Activated CD4-positive, alpha-beta T cell treated with anti-CD3 and anti-CD28 coated beads, Interleukin-2, Interleukin-4, amounts not matched to agents 100 ng/mL and 50 ng/mL, durations not matched to agents 16 hours and 8 hours (primary cell): ENCODE measurements at regions not wholly inside any gene's neighbourhood (a gene's known extent, or its start where the extent isn't known, plus 50 kb on each side); places are given as distances from the start of the nearest gene placed in this dataset.

Experiments used
- DNase-seq: peaks from one replicate; pipeline ENCODE4 v3.0.0-alpha.2; 2020; ENCODE audit warnings: low spot score

DNA sequence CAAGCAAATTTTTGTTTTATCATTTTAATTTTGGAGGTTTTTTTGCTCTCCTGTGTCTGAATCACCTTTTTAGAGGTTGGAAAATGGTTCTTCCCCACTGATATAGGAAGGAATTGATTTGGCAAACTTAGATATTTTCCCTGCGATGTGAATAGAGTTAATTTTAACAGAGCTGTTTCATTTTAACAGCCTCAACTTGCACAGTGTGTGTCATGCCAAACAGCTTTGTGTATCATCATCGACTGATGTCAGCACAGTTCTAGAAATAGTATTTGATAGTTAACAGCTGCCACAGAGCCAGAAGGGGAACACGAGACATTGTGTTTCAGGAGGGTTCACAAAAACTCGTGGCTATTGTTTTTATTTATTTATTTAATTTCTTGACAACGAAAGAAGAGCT lies 243.1 kb upstream of the FOXN3 start:
- DNase-seq, result no peak

DNA sequence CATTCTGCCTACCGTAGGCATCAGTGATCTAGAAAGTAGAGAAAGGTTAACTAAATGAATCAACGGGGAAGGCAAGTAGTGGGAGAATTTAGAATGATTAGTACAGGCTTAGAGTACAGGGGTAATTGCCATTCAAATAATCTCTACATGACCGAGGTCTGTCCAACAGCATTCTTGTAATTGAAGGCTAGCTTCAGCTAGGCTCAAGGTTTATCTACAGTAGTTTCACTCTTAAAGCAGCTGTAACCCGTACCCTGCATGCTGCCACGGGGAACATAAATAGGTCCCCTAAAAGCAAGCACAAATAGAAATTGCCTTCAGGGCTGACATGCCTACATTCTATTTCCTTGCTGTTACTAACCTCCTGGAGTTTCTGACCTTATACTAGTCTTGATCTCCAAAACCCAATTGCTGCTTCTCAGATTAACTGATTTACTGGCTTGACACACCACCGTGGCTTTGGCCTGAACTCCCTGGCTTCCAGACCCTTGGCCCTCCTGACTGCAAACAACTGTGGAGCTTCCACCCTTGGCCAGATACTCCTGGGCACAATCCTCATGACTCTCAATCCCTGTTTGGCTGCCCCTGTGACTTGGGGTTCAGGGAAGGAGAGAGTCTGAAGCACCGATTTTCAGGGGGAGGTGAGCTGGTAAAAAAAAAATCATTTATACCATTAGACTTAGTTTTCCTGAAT lies 242.1 kb upstream of the FOXN3 start:
- no peak for DNase-seq

DNA sequence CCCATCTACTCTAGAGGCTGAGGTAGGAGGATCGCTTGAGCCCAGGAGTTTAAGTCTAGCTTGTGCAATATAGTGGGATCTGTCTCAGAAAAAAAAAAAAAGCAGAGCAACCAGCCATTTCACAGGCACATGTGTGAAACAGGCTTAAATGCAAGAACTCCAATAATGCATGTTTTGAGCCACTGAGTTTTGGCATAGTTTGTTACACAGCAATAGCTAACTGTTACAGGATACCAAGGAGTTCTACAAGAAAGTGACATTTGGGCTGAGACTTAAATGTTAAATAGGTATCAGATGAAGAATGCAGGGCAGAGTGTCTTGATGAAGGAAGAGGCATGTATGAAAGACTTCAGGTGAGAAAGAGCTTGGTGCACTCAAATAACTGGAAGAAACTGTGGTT lies 240.0 kb upstream of the FOXN3 start:
- no peak for DNase-seq

DNA sequence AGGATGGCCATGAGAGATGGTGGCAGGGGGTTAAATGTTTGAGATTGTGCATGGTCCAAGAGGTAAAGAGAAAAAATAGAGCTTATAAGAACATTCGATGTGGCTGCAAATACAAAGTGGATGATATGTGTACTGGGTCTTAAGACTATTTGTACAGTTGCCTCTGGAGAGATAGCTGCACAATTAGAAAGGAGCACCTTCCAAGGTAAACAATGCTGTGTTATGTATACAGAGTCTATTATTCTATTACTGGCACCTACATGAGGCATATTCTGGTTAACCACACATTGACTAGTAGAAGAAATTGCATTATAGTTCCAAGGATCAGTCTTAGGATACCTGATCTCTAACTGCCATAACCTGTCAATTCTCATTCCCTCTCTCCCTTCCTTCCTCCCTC lies 238.0 kb upstream of the FOXN3 start:
- DNase-seq, result no peak

DNA sequence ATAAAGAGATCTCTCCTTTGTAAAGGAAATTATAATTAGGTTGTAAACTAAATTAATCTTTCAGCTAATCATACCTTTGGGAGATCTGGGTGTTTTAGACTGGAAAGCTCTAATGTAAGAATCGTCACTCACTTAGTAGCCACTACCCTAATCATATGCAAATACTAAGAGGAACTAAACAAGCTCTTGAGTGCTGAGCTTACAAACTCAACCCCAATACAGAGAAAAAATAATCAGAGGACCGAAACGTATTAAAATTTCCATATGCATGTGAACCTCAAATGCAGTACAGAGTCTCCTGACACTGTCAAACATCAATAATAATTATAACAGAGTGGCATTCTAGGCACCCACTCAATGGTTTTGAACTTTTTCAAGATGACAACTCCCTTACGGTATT lies 235.3 kb upstream of the FOXN3 start:
- DNase-seq, result no peak

DNA sequence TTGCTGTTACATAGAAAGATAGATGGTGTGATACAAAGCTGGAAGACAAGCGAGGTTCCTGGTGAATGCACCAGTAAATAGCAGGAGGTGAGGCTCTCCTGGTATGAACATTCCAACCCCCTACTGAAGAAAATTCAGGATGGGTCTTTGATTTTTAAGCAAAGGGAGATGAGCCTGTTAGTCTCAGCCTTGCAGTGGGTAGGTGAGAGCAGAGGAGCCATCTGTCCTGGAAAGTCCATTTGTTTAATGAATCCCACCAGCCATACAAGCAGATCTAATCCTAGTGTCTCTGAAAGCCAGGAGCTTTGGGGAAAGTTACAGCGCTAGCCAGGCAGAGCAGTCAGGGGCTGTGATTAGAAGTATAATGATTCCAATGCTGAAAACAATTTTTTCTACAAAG lies 234.8 kb upstream of the FOXN3 start:
- no peak for DNase-seq

DNA sequence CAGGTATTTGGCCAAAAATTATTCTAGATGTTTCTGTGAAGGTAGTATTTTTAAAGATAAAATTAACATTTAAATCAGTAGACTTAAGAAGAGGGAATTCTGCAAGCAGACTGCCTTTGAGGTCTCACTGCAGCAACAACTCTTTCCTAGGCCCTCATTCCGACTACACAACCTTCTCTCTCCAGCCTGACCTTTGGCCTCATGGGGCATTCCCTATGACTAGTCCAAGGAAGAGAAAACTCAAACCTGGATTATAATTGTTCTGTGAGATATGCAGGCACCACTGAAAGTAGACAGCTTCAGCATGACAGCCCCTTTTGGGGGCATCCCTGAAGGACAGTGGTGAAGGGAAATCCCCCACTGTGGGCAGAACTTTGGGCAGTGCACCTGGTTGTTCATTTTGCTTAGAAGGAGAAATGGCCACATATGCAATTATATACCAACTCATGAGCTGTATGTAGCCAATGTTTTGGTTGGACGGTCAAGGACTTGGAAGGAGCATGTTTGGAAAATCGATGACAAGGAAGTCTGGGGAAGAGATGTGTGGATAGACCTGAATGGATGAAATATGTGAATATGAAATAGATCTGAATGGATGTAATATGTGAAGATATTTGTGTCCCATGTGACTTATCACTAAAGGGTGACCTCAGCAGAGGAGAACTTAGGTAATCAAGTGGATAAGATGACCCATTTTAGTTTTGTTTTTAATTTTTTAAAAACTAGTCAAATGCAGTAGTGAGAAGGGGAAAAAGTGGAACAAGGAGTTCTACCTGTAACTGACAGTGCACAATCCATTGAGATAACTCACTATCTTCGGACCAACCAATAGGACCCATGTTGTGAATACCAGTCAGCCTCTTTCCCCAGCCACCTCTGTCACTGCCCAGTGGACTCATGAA lies 233.3 kb upstream of the FOXN3 start:
- no peak for DNase-seq

DNA sequence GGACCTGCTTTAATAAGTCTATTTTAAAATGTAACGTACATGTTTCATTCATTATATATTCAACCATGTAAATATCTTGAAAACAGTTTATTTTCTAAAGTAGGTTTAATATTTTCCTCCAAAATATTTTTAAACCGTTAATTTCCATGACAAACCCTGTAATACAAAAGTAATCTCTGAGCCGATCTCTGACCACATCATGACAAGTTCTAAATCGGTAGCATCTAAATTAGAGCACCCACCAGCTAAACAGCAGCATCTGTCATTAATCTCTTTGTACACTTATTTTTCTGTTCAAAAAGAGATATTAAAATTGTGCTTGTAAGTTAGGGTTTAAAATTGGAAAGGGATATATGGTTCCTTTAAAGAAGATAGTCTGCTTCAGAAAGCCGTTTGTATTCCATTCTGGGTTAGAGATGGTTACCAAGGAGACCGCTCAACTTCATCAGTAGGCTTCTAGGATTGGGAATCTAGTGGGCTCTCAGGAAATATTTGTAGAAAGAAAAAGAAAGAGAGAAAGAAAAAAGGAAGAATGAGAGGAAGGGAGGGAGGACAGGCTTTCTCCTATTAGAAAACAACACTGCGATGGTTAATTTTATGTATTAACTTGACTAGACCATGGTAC lies 232.5 kb upstream of the FOXN3 start:
- no peak for DNase-seq

DNA sequence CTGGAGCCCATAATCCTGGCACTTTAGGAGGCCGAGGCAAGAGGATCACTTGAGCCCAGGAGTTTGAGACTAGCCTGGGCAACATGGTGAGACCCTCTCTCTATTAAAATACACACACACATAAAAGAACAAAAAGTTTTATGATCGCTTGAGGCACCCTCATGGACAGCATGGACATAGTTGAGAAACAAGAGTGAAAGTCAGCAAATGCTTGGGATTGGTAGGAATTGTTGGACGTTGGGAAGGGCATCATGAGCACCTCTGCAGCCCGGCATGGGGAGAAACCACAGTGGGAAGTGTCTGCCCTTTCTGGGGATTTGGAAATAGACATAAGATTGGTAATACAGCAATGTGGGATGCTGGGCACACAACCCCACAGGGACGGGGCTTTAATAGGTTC lies 231.9 kb upstream of the FOXN3 start:
- DNase-seq, result no peak

DNA sequence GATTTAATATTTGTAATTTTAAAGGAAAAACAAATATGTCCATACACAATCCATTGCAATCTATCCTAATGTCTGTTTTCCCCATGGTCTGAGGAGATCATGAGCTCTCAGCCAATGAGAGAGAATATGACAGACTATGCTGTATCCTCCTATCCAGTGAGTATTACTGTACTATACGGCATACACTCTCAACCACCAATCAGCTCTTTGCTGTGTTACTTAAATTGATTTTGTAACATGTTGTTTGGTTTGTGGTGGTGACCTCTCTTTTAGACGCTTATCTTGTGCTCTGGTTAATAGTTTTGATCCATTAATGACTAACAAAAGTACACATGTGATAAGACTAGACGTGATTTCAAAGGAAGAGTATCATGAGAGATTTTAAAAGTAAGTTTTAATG lies 231.5 kb upstream of the FOXN3 start:
- no peak for DNase-seq

DNA sequence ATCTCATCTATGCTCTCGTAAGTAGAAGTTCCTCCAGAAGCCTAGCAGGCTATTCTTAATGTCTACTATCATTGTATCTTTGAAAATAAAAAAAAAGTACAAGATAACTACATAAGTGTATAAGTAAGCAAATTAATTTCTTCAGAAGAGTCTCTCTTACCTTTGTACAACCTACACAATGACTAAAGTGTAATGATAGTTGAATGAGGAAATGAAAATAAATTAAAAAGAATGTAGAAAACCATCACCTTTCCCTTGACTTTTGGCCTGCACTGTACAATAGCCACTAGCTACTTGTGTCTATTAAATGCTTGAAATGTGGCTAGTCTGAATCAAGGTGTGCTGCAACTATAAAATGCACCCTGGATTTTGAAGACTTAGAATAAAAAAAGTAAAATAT lies 229.9 kb upstream of the FOXN3 start:
- DNase-seq, result no peak

DNA sequence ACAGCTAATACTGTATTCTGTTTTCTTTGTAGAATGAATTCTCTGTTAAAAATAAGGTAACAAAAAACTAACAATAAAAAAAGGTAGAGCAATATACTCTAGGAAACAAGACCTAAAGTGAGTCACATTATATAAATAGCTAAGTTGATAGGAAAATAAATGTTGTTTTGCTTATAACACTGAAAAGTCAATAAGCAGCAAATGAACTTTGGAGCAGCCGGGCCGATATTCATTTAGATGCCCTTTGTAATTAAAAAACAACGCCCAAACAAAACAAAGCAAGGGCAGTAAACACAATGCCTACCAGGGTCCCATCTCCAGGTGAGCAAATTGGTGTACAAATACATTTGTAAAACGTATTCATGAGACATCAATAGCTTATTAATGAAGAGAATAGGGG lies 227.6 kb upstream of the FOXN3 start:
- no peak for DNase-seq

DNA sequence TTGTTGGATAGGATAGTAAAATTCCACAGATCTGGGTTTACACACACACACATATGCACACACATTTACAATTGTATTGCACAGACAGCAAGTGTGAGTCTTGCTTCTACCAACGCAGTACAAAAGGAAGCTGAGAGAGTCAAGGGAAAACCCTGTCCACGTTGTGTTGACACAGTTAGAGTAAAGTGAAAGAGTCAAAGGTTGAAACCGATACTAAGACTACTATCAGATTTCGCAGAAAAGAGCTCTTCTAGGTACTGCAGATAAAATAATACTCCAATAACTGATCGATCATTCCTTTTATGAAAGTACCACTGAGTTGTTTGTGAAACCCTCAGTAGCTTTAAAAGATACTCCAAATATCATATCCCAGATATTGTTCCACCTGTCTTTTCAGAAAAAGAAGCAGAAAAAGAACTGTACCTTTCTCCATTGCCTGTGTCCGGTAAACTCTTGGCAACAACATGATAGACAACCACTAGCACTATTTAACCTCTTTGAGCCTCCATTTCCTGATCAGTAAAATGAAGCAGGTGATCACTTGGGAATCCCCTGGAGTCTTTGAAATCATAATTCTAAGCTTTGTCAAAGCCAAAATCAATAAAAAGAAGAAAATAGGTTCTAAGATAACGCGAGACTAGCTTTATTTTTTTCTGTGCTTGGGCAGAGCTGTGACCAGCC lies 224.6 kb upstream of the FOXN3 start:
- peak; percentile 83 for DNase-seq

DNA sequence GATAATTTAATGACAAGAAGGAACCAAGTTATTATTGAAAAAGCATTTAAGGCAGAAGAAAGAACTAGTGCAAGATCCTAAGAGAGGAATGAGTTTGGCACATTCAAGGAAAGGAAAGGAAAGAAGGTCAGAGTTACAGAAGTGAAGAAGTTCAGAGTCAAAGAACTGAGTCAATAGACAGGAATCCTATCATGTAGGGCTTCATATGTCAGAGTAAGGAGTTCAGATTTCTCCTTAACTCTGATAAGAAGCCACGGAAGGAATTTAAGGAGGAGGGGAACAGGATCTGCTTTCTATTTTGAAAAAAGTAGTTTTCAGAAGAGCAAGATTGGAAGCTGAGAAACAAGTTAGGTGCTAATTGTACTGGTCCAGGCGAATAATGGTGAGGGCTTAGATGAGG lies 223.1 kb upstream of the FOXN3 start:
- no peak for DNase-seq

DNA sequence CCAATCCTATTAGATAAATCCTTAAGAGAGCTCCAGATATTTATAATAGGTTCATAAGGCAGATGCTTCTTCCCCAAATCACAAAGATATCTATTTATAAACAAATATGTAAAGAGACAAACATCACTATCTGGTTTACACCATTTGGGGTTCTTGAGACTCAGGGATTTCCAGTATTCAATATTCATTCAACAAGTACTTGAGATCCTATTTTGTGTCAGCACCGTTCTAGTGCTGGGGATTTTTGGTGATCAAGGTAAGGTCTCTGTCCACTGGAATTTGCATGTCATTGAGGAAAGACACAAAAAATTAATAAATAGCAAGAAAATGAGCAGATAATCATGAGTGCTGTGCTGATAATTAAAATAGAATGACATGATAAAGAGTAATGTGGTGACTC lies 222.7 kb upstream of the FOXN3 start:
- DNase-seq, result no peak

DNA sequence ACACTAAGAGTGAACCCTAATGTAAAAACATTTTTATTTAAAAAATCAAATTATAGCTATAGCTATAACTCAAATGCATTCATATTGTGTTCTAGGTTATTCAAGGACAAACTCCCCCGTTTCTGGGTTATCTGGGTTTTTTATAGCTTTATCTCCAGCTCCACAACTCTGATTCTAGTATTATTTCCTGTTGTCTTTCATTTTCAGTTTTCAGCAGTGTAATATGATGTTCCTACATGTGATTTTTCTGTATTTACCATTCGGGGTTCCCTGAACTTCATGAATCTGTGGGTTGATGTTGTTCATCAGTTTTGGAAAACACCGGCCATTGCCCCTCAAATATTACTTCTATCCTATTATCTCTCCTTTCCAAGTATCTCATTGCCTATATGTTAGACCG lies 221.9 kb upstream of the FOXN3 start:
- no peak for DNase-seq

DNA sequence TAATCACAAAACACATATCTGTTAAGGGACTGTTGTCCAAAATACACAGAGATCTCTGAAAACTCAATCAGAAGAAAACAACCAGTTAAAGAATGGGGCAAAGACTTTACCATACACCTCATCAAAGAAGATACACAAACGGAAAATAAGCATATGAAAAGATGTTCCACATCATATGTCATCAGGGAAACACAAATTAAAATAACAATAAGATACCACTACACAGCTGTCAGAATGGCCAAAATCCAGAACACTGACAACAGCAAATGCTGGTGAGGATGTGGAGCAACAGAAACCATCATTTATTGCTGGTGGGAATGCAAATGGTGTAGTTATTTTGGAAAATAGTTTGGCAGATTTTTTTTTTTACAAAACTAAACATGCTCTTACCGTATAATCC lies 220.5 kb upstream of the FOXN3 start:
- DNase-seq, result no peak

DNA sequence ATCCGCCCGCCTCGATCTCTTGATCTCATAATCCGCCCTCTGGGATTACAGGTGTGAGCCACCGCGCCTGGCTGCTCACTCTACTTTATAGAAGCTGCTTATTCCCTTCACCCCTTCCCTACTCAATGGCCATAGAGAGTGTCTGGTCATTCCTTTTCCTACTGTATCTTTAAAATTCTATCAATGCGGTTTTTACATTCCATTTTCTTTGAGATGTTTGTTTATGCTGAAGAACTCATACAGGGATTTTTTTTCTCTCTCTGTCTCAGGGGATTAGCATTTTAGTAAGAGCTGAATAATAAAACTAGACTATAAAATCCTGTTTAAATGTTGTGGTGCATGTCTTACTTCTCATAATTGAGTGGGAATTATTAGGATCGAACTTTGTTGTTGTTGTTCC lies 218.6 kb upstream of the FOXN3 start:
- no peak for DNase-seq

DNA sequence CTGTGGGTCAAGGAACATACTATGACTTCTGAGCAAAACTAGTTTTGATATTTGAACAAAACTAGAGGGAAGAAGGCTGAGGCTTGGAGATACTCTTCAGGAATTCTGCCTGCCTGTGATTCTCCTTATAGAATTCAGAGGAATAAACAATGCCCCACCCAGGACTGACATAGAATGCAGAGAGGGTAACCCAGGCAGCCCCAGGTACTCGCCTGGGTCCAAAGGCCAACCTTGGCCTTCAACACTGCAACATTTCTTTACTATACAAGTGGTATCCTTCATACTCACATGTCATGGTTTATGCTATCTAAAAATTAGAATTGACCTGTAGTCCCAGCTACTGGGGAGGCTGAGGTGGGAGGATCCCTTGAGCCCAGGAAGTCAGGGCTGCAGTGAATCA lies 217.0 kb upstream of the FOXN3 start:
- no peak for DNase-seq

DNA sequence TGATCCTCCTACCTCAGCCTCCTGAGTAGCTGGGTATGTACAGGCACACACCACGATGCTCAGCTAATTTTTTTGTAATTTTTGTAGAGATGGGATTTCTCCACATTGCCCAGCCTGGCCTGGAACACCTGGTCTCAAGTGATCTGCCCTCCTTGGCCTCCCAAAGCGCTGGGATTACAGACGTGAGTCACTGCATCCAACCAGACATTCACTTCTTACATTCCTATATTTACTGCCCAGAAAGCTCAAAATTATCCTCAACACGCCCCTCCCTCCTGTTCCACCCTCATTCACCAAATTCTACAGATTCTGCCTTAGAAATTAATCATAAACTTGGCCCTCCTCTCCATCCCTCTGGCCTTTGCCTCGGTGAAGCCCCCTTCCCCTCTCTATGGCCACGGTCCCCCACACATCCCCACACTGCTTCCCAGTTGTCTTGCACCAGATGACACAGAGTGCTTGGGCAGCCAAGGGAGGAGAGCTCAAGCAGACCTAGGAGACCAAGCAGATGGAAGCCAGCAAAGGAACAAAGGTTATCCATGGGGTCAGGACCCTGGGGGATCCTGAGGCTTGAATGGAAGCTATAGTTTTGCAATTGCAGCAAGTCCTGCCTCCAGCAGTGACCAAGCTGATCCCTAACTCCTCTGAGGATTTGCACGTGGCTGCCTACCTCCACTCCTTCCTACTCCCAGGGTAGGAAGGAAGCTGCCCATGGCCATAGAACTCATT lies 213.2 kb upstream of the FOXN3 start:
- no peak for DNase-seq

DNA sequence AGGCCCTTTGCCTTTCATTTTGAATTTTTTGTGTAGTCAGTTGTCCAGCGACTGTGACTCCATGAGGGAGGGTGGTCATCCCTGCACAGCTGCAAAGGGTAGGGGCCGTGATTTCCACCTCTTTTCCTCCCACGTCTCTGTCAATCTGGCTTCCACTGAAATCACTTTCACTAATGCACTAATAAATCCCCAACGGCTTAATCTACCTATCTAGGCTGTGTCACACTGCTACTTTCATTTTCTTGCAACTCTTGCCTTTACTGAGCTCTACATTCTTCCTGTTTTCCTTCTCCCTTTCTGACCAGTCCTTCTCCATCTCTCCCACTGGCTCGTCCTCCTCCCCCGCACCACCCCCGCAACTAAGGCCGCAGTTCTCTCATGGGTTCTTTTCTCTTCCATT lies 212.3 kb upstream of the FOXN3 start:
- DNase-seq, result no peak

DNA sequence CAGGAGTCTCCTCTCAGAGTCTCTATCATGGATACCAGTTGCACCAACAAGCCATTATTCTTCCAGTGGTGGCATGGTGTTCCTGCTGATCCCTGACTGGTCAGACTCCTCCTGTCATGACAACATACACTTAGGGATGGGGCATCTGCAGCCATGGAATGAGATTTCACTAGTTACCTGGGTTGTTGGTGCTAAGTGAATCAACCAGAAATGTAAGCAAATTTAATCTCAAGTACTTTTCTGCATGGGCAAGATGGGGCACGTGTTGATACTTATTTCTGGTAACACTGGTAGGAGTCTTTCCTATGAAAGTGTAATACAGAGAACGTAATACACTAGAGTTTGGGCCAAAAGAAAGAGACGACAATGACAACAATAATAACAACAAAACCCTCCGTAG lies 211.5 kb upstream of the FOXN3 start:
- DNase-seq, result no peak
